ENCODE measurements at regions not wholly inside any gene's neighbourhood (a gene's known extent, or its start where the extent isn't known, plus 50 kb on each side); places are given as distances from the start of the nearest gene placed in this dataset.

GRCh38 chr3:105152987-105153386 is 213.7 kb upstream of the ALCAM start:
- Histone ChIP-seq H3K56ac (ENCODE audit: insufficient read length, low read depth, low read length) (no peak overlapping the region), H2AK5ac (ENCODE audit: insufficient read length, low read length) (no peak overlapping the region), H3K79me1 (ENCODE audit: insufficient read depth, low read depth, low read length, poor library complexity, severe bottlenecking) (no peaks in the 10 kb centered on the region), H3K79me2 (ENCODE audit: insufficient read depth, low read length) (no peaks in the 10 kb centered on the region), H3K9ac (ENCODE audit: extremely low read depth, insufficient read length, low read length) (no peak overlapping the region), H2AFZ (ENCODE audit: low read length) (no peak overlapping the region), H2BK5ac (ENCODE audit: insufficient read length, low read length) (no peak overlapping the region), H3K9me3 (ENCODE audit: control insufficient read depth, low read depth, low read length) (no peaks in the 10 kb centered on the region), H3K23me2 (ENCODE audit: insufficient read length, low read depth, low read length, poor library complexity, severe bottlenecking) (no peaks in the 10 kb centered on the region), H4K91ac (ENCODE audit: insufficient read length, low read depth, low read length) (no peak overlapping the region), H3K27ac (ENCODE audit: insufficient read length, low read depth, low read length) (no peak overlapping the region), H3K23ac (ENCODE audit: insufficient read length, low read depth, low read length) (no peak overlapping the region), H4K20me1 (ENCODE audit: control insufficient read depth, insufficient read depth, insufficient read length) (no peaks in the 10 kb centered on the region), H3K27me3 (ENCODE audit: insufficient read depth, low read length) (no peaks in the 10 kb centered on the region), H2BK12ac (ENCODE audit: insufficient read length, low read depth, low read length) (no peak overlapping the region), H3T11ph (ENCODE audit: low read length) (no peak overlapping the region), H3K4ac (ENCODE audit: low read depth, low read length) (no peak overlapping the region), H4K5ac (ENCODE audit: insufficient read length, low read depth, low read length) (no peak overlapping the region), H2BK120ac (ENCODE audit: low read depth, low read length, poor library complexity, severe bottlenecking) (no peak overlapping the region), H4K8ac (replicated peaks; ENCODE audit: insufficient read length, low read depth, low read length) (no peak overlapping the region), H3K4me2 (ENCODE audit: insufficient read depth, insufficient read length, low read length) (no peak overlapping the region), H3K4me1 (ENCODE audit: insufficient read depth, low read length) (peaks cover 2% of the 10 kb centered on the region; the same call in 1 of the 2 replicates), H2BK20ac (ENCODE audit: low read depth, low read length, poor library complexity, severe bottlenecking) (no peak overlapping the region), H3K14ac (ENCODE audit: insufficient read depth, low read length) (no peak overlapping the region), H3K18ac (ENCODE audit: insufficient read length, low read depth, low read length) (no peak overlapping the region), H2BK15ac (ENCODE audit: low read depth, low read length) (no peak overlapping the region)
- H3K9me3 Mint-ChIP-seq: peaks cover 18 to 28% of the 10 kb centered on the region in 2 experiments
- no peak for DNase-seq
- peaks cover 32 to 37% of the 10 kb centered on the region in 2 experiments for H3K4me1 Mint-ChIP-seq
- peaks cover 14 to 31% (median 21%) of the 10 kb centered on the region in 3 experiments for H3K36me3 Mint-ChIP-seq (ENCODE audit: insufficient read depth in 1 of 3, low read depth in 3 of 3)
- no CpG with 5 or more reads among the region's 1 CpG for WGBS (ENCODE audit: extremely low coverage, insufficient read length, low lambda C conversion rate)
- no peak overlapping the region for H3K4me3 Mint-ChIP-seq
- no peak overlapping the region for H3K27ac Mint-ChIP-seq
- TF ChIP-seq CTCF (conservative IDR thresholded peaks at IDR 0.05): no peak
- H3K27me3 Mint-ChIP-seq (ENCODE audit: low read depth): no peaks in the 10 kb centered on the region
